A549 (cell line): ENCODE measurements at regions not wholly inside any gene's neighbourhood (a gene's known extent, or its start where the extent isn't known, plus 50 kb on each side); places are given as distances from the start of the nearest gene placed in this dataset.

Experiments
- ATAC-seq, 2 experiments: fragments of 200-7000 bp in 1 of 2; fragments of >200 bp in 1 of 2; cut with Nextera tagmentation in 1 of 2; cut with Tn5 transposase in 1 of 2; 3 replicates each; pipeline versions ENCODE4 v1.8.0 to v1.9.1; 2018 to 2020; ENCODE audit warnings: mild to moderate bottlenecking in 1 of 2, moderate library complexity in 1 of 2
- CTCF ChIA-PET: fragments of 300-600 bp; sonication (Branson Sonifier 250); formaldehyde crosslinking; extraction: SDS; loops from one replicate; lab custom pipeline; 2021; ENCODE audit warnings: antibody characterized with exemption, inconsistent platforms; lab: Yijun Ruan, JAX
- POLR2A ChIA-PET: fragments of 350-600 bp; formaldehyde crosslinking; extraction: SDS; loops from one replicate; lab custom pipeline; 2021; ENCODE audit warnings: antibody characterized with exemption, inconsistent platforms; lab: Yijun Ruan, JAX
- DNase-seq, 2 experiments: peaks; one replicate each; pipeline versions ENCODE4 v3.0.0 to v3.0.0-alpha.2; 2011 to 2016; ENCODE audit warnings: low read depth in 1 of 2, low spot score in 1 of 2
- FAIRE-seq: peaks from 2 replicates; lab custom pipeline; 2011; peaks lifted over from hg19 to GRCh38; lab: Jason Lieb, UNC
- H3K27ac ChIP-seq, 2 experiments: fragments of >200 bp; sonication (Bioruptor Twin); formaldehyde crosslinking; 3 replicates each; pipeline ENCODE4 v1.5.1; 2016 to 2017
- H3K4me1 ChIP-seq: fragments of >200 bp; sonication (Bioruptor Twin); formaldehyde crosslinking; 3 replicates; pipeline ENCODE4 v1.6.1; 2016
- H3K4me2 ChIP-seq: fragments of >200 bp; sonication (Bioruptor Twin); formaldehyde crosslinking; 3 replicates; pipeline ENCODE4 v1.6.1; 2016
- H3K4me3 ChIP-seq: fragments of >200 bp; sonication (Bioruptor Twin); formaldehyde crosslinking; 3 replicates; pipeline ENCODE4 v1.5.1; 2016
- H3K9me3 ChIP-seq: fragments of >200 bp; sonication (Bioruptor Twin); formaldehyde crosslinking; 3 replicates; pipeline ENCODE4 v1.6.1; 2016
- ATOH8 ChIP-seq: fragments of 250-450 bp; sonication (Bioruptor Pico); IDR thresholded peaks from 2 replicates; pipeline ENCODE4 v1.5.0; 2020; ENCODE audit warnings: low read depth, mild to moderate bottlenecking, moderate library complexity
- BHLHE40 ChIP-seq: IDR thresholded peaks from 2 replicates; pipeline ENCODE4 v1.6.1; 2012; ENCODE audit warnings: low read depth, low read length, inconsistent platforms
- CHD2 ChIP-seq: fragments of 150-350 bp; IDR thresholded peaks from 2 replicates; pipeline ENCODE4 v1.6.1; 2014; ENCODE audit warnings: low read length; ENCODE audit not compliant: partially characterized antibody
- CHD4 ChIP-seq: fragments of 200-600 bp; sonication (generic); IDR thresholded peaks from 2 replicates; pipeline ENCODE4 v1.6.1; 2016; ENCODE audit warnings: antibody characterized with exemption, mild to moderate bottlenecking, borderline replicate concordance
- HDAC2 ChIP-seq: fragments of 200-600 bp; sonication (generic); IDR thresholded peaks from 2 replicates; pipeline ENCODE4 v1.6.1; 2016
- HES2 ChIP-seq: fragments of >200 bp; sonication (Bioruptor Twin); formaldehyde crosslinking; IDR thresholded peaks from 2 replicates; pipeline ENCODE4 v1.6.1; 2016
- HEYL ChIP-seq: fragments of 250-450 bp; sonication (Bioruptor Pico); IDR thresholded peaks from 2 replicates; pipeline ENCODE4 v1.8.0; 2021; ENCODE audit warnings: mild to moderate bottlenecking, moderate library complexity
- HOXB13 ChIP-seq: fragments of 250-450 bp; sonication (Bioruptor Pico); IDR thresholded peaks from 2 replicates; pipeline ENCODE4 v1.5.0; 2020; ENCODE audit warnings: low read depth, mild to moderate bottlenecking, moderate library complexity
- JUNB ChIP-seq: fragments of >200 bp; sonication (Bioruptor Twin); formaldehyde crosslinking; IDR thresholded peaks from 2 replicates; pipeline ENCODE4 v1.6.1; 2016
- KDM1A ChIP-seq: fragments of 200-600 bp; sonication (generic); IDR thresholded peaks from 2 replicates; pipeline ENCODE4 v1.6.1; 2016; ENCODE audit warnings: low read depth, mild to moderate bottlenecking
- MYC ChIP-seq: IDR thresholded peaks from 2 replicates; pipeline ENCODE4 v1.6.1; 2012; ENCODE audit warnings: mild to moderate bottlenecking, inconsistent platforms, low read length, improper control_type of control experiment, borderline replicate concordance
- NFE2L2 ChIP-seq: fragments of 150-350 bp; conservative IDR thresholded peaks from 2 replicates; pipeline ENCODE4 v1.6.1; 2014; ENCODE audit warnings: low read length
- NR3C1 ChIP-seq: fragments of >200 bp; sonication (Bioruptor Twin); formaldehyde crosslinking; IDR thresholded peaks from 3 replicates; pipeline ENCODE4 v1.6.1; 2017
- PHF8 ChIP-seq: fragments of 200-600 bp; sonication (generic); IDR thresholded peaks from 2 replicates; pipeline ENCODE4 v1.6.1; 2016; ENCODE audit warnings: low read depth, mild to moderate bottlenecking, antibody characterized with exemption, moderate library complexity, borderline replicate concordance
- RCOR1 ChIP-seq: fragments of 150-350 bp; IDR thresholded peaks from 2 replicates; pipeline ENCODE4 v1.6.1; 2014; ENCODE audit warnings: antibody characterized with exemption, low read length, low read depth
- SMC3 ChIP-seq: fragments of >200 bp; sonication (Bioruptor Twin); formaldehyde crosslinking; IDR thresholded peaks from 3 replicates; pipeline ENCODE4 v1.6.1; 2018; ENCODE audit warnings: inconsistent platforms
- SREBF2 ChIP-seq: fragments of 450-650 bp; IDR thresholded peaks from 2 replicates; pipeline ENCODE4 v1.6.1; 2014; ENCODE audit warnings: mild to moderate bottlenecking, moderate library complexity
- TP53 ChIP-seq: fragments of 250-450 bp; sonication (Bioruptor Pico); IDR thresholded peaks from 2 replicates; pipeline ENCODE4 v1.5.0; 2021; ENCODE audit warnings: mild to moderate bottlenecking, moderate library complexity
- ZC3H11A ChIP-seq: fragments of 450-650 bp; IDR thresholded peaks from 2 replicates; pipeline ENCODE4 v1.6.1; 2014; ENCODE audit warnings: antibody characterized with exemption, mild to moderate bottlenecking
- ZFP36 ChIP-seq: fragments of 450-650 bp; IDR thresholded peaks from 2 replicates; pipeline ENCODE4 v1.6.1; 2014; ENCODE audit warnings: borderline replicate concordance; ENCODE audit not compliant: partially characterized antibody
- WGBS: methylation state at CpG from one replicate; pipeline ENCODE4 v1.1.6; 2017; ENCODE audit errors: missing lambda C conversion rate; 5-methylcytosine and 5-hydroxymethylcytosine counted together
- TF ChIP-seq, protein P1 (sequence below): fragments of >200 bp; sonication (Bioruptor Twin); formaldehyde crosslinking; IDR thresholded peaks from 3 replicates; pipeline ENCODE4 v1.6.1; 2016
- TF ChIP-seq, protein P2 (sequence below): fragments of 200-600 bp; sonication (generic); IDR thresholded peaks from 2 replicates; pipeline ENCODE4 v1.6.1; 2016; ENCODE audit warnings: antibody characterized with exemption, mild to moderate bottlenecking, moderate library complexity

DNA sequence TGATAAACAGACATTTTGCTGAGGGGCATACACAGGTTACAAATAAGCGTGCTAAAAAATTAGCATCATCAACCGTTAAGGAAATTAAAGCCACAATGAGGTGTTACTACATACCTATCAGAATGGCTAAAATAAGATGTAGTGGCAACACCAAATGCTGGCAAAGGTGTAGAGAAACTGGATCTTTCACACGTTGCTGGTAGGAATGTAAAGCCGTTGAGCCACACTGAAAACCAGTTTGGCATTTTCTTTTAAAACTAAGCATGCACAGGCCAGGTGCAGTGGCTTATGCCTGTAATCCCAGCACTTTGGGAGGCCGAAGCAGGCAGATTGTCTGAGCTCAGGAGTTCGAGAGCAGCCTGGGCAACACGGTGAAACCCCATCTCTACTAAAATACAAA is 67.0 kb upstream of the SYK start:
- Histone ChIP-seq H3K4me1 (no peaks in the 10 kb centered on the region), H3K4me3 (no peak overlapping the region), H3K9me3 (0 out of 3 replicates have a peak, but pooled peaks cover 3% of the 10 kb centered on the region), H3K27ac (no peak overlapping the region), H3K4me2 (no peak overlapping the region)
- TF ChIP-seq RCOR1 (no peak), HDAC2 (no peak), KDM1A (no peak), SREBF2 (no peak), TP53 (CRISPR knock-in tag) (no peak), HES2 (no peak)
- TF ChIP-seq, protein P1, sequence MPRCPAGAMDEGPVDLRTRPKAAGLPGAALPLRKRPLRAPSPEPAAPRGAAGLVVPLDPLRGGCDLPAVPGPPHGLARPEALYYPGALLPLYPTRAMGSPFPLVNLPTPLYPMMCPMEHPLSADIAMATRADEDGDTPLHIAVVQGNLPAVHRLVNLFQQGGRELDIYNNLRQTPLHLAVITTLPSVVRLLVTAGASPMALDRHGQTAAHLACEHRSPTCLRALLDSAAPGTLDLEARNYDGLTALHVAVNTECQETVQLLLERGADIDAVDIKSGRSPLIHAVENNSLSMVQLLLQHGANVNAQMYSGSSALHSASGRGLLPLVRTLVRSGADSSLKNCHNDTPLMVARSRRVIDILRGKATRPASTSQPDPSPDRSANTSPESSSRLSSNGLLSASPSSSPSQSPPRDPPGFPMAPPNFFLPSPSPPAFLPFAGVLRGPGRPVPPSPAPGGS, result no peak
- TF ChIP-seq, protein P2, sequence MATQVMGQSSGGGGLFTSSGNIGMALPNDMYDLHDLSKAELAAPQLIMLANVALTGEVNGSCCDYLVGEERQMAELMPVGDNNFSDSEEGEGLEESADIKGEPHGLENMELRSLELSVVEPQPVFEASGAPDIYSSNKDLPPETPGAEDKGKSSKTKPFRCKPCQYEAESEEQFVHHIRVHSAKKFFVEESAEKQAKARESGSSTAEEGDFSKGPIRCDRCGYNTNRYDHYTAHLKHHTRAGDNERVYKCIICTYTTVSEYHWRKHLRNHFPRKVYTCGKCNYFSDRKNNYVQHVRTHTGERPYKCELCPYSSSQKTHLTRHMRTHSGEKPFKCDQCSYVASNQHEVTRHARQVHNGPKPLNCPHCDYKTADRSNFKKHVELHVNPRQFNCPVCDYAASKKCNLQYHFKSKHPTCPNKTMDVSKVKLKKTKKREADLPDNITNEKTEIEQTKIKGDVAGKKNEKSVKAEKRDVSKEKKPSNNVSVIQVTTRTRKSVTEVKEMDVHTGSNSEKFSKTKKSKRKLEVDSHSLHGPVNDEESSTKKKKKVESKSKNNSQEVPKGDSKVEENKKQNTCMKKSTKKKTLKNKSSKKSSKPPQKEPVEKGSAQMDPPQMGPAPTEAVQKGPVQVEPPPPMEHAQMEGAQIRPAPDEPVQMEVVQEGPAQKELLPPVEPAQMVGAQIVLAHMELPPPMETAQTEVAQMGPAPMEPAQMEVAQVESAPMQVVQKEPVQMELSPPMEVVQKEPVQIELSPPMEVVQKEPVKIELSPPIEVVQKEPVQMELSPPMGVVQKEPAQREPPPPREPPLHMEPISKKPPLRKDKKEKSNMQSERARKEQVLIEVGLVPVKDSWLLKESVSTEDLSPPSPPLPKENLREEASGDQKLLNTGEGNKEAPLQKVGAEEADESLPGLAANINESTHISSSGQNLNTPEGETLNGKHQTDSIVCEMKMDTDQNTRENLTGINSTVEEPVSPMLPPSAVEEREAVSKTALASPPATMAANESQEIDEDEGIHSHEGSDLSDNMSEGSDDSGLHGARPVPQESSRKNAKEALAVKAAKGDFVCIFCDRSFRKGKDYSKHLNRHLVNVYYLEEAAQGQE, result no peak
- DNase-seq (no peak), FAIRE-seq (no peak), ATAC-seq (no peak)
- 16% methylated on average over 7 of the region's 7 CpGs for WGBS
- ChIA-PET POLR2A (no interaction called here), CTCF (interaction anchor here (0.7 kb wide), 1 partner anchor 139 kb away, joined by 5 read pairs; no protein-coding TSS in a partner anchor)

DNA sequence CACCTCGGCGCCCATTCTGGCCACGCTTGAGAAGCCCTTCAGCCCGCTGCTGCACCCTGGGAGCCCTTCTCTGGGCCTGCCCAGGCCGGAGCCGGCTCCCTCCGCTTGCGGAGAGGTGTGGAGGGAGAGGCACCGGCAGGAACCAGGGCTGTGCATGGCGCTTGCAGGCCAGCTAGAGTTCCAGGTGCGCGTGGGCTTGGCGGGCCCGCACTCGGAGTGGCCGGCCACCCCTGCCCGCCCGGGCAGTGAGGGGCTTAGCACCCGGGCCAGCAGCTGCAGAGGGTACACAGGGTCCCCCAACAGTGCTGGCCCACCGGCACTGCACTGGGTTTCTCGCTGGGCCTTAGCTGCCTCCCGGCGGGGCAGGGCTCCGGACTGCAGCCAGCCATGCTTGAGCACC is 72.3 kb upstream of the SYK start:
- 37% methylated on average over 13 of the region's 24 CpGs for WGBS
- TF ChIP-seq ZC3H11A (no peak), HEYL (CRISPR knock-in tag) (no peak), HOXB13 (CRISPR knock-in tag) (no peak), SMC3 (no peak), BHLHE40 (no peak), NR3C1 (no peak), PHF8 (no peak), CHD4 (no peak), SREBF2 (no peak), ATOH8 (CRISPR knock-in tag) (no peak), ZFP36 (no peak), NFE2L2 (no peak)
- Histone ChIP-seq H3K4me1 (no peaks in the 10 kb centered on the region), H3K27ac (no peak overlapping the region), H3K9me3 (no peaks in the 10 kb centered on the region), H3K4me2 (no peak overlapping the region), H3K4me3 (no peak overlapping the region)
- ChIA-PET POLR2A (no interaction called here), CTCF (interaction anchor here (0.6 kb wide), 1 partner anchor 24 kb away, joined by 3 read pairs; no protein-coding TSS in a partner anchor)
- DNase-seq (no peak), FAIRE-seq (no peak), ATAC-seq (no peak)

DNA sequence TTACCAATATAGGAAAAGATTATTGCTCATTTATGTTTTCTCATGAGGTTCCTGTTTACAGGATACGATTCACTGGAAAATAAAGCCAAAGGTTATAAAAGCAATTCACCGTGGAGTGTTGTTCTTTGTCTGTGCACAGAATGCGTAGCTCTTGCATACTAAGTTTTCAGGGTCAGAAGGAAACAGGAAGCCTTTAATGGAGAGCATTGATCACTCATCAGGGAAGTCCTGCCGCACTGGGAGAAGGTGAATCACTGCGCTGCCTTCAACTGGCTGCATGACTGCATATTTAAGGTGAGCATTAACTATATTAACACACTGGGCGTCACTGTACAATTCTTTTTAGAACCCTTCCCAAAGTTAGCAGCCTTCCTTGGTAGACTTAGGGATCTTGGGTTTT is 74.1 kb upstream of the SYK start:
- no peak for FAIRE-seq
- TF ChIP-seq CHD2, result no peak
- TF ChIP-seq MYC, result no peak
- TF ChIP-seq JUNB, result no peak
- TF ChIP-seq, all 56 proteins: peak for 0
- ChIA-PET CTCF (no interaction called here), POLR2A (no interaction called here)
- ATAC-seq (no peak), DNase-seq (no peak)
- WGBS, result 47% methylated on average over 6 of the region's 6 CpGs
- no peaks in the 10 kb centered on the region for H3K4me1 ChIP-seq
- H3K9me3 ChIP-seq, result no peaks in the 10 kb centered on the region
- no peak overlapping the region for H3K4me2 ChIP-seq
- no peak overlapping the region for H3K27ac ChIP-seq
- no peak overlapping the region for H3K4me3 ChIP-seq
